HUDEP-2 (cell line): ENCODE measurements at regions not wholly inside any gene's neighbourhood (a gene's known extent, or its start where the extent isn't known, plus 50 kb on each side); places are given as distances from the start of the nearest gene placed in this dataset.
A peak's percentile ranks its signal among the peaks of the same experiment; 100 is the strongest.
"Not testable (repeated sequence)": the region's sequence is repeated elsewhere in the genome, so short reads cannot be mapped to it uniquely, and the experiment has no call there.

Source experiments
- DNase-seq, 76 experiments: peaks; one replicate each; lab custom pipeline; 2025; ENCODE audit not compliant: unreplicated experiment in 76 of 76; lab: John Stamatoyannopoulos, UW

- DNase-seq, result no peak
Observed at GRCh38 chr4:93888308-93888707, 59.8 kb downstream of the ATOH1 start.

DNA sequence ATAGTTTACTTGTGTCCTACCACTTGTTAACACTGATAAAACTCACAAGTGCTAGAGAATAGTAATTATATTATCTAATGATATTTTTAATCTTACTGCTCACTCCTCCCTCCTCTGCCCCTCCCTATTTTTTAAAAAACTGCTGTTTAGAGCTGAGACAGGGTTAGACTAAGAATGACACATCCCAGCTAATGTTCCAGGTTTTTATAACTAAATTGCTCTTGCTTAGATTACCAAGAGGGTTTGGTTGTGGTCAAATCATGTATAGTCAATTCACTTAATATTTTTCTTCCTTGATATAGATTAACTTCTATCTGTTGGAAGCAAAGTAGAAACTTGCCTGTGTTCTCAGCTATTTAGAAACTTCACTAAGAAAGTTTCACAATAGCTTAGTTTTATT lies 60.2 kb downstream of the ATOH1 start:
- DNase-seq, result no peak

- DNase-seq, result no peak
Observed at GRCh38 chr4:93891244-93891643, 62.7 kb downstream of the ATOH1 start.

DNA sequence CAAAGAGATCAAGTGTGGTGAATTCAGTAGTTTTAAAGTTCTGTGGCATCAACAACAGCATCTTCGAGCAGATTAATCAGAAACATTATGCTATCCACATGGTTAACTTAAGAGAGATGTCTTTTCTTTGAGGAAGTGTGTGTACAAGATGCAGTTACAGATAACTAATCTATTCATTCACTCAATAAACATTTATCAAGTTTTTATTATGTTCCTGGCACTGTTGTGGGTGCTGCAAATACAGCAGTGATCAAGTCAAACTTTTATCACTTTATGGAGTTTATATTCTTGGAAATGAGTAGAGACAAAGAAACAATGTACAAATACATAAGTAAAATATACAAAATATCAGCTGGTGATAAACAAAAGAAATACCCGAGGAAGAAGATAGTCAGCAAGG lies 66.4 kb downstream of the ATOH1 start:
- DNase-seq, result no peak

DNA sequence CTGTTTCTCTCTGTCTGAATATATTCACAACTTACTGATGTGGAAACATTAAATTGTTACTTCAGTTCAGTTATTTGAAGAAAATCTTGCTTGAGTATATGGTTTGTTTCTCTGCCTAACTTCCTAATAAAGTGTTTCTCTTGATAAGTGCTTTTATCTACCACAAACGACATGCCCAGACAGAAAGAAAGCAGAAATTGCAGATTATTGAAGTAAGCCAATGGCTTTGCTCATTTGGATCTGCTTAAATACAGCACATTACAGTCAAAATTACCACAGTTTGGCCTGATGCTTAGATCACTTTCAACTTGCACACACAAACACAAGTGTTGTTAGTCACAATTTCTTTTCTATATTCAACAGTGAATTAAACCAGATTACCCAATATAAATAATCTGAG lies 68.0 kb downstream of the ATOH1 start:
- no peak for DNase-seq

GRCh38 chr4:93897559-93897958 lies 69.0 kb downstream of the ATOH1 start:
- DNase-seq, result peak in 1 of 76 experiments; percentile 4

DNA sequence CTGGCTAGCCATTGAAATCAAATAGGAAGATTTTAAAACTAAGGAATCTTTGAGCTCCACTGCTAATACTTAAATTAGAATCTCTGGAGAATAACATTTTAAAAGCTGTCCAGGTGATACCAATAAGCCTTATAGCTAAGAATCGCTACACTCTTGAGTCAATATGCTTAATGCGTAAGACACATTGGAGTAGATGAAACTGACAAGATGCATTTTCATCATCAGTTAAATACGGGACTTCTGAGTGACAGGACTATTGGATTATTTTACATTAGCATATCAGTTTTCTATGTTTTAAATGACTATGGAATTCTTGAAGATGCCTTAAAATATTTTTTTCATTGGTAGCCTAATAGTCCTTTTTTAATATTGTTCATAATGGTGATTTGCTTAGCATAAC lies 80.2 kb downstream of the ATOH1 start:
- no peak for DNase-seq

DNA sequence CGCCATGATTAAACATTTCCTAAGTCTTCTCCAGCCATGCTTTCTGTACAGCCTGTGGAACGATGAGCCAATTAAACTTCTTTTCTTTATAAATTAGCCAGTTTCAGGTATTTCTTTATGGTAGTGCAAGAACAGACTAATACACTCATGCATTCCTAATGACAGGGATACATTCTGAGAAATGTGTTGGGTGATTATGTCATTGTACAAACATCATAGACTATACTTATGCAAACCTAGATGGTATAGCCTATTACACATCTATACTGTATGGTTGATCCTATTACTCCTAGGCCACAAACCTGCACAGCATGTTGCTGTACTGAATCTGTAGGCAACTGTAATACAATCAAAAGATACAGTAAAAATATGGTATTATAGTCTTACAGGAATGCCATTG lies 83.1 kb downstream of the ATOH1 start:
- DNase-seq, result no peak

DNA sequence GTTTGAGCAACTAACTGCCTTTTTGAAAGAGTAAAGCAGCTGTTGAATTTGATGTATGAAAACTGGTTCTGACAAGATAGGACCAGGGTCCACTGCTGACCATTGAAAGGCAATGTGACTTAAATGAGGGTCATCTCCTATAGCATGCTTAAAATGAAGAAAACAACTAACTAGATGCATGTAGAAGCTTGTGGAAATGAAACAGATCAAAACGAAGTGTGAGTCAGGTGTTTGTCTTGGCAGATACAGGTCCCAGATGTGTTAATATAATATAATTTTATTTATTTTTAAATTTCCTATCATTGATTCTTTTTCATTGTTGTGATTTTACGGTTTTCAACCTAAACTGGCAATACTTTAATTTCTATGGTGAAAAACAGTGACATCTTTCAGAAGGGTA lies 83.6 kb downstream of the ATOH1 start:
- DNase-seq, result no peak

GRCh38 chr4:93918856-93919255 lies 90.3 kb downstream of the ATOH1 start:
- DNase-seq, result no peak

DNA sequence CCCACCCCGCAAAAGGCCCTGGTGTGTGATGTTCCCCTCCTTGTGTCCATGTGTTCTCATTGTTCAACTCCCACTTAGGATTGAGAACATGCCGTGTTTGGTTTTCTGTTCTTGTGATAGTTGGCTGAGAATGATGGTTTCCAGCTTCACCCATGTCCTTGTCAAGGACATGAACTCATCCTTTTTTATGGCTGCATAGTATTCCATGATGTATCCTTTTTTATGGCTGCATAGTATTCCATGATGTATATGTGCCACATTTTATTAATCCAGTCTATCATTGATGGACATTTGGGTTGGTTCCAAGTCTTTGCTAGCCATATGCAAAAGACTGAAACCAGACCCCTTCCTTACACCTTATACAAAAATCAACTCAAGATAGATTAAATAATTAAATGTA lies 95.0 kb downstream of the ATOH1 start:
- DNase-seq, result not testable (repeated sequence)

DNA sequence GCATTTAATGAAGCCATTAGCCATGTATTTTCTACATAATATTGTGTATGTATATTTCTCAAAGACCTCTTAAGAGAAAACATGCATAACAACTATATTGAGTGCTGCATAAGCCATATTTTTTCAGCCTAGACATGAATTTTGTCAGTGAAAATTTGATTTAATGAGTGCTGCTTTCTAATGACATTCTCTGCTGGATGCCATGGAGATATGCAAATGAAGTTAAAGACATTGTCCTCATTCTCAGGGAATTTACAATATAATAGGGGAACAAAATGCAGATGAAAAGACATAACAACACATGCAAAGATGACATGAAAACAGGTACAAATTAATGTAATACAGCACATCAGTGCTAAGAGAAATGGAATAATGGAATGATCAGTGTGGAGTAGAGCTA lies 118.7 kb downstream of the ATOH1 start:
- DNase-seq, result no peak

DNA sequence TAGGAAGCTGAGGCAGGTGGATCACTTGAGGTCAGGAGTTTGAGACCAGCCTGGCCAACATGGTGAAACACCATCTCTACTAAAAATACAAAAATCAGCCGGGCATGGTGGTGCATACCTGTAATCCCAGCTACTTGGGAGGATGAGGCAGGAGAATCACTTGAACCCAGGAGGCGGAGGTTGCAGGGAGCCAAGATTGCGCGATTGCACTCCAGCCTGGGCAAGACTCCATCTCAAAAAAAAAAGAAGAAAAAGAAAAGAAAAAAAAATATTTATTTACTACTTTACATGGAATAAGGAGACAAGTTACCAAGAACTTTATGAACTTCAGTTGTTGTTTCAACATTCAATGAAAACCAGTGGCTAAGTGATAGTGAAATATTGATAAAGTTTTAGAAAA lies 121.7 kb downstream of the ATOH1 start:
- DNase-seq, result not testable (repeated sequence)

DNA sequence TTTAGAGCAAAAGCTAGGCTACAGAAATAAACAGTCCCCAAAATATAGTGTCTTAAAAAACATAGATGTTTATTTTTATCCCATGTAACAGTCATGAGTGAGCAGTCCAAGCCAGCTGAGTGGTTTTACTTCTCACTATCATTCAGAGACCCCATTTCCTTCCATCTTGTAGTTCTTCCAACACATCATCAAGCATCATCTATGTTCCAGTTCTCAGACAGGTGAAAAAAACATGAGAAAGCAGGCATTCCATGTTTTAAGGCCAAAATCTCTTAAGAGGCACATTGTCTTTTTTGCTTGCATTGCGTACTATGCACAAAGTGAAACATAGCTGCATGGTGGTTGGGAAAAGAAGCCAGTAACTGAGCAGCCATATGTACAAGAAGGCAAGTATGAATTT lies 128.6 kb downstream of the ATOH1 start:
- no peak for DNase-seq

DNA sequence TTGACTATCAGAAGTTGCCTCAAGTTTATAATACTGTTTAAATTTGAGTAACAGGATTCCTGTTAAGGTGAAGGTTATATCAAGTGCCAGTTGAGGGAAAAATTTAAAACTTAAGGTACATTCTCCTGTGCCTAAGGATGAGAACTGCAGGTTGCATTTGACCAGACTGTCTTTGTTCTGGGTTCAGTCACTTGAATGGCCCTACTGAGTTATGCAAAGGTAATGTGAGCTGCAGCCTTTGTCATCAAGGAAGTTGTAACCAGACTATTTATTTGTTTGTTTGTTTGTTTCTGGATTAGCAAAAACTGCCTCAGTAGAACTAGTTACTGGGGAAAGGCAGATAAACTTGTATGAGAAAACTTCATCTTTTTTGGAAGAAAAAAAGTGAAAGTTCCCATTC lies 131.9 kb downstream of the ATOH1 start:
- DNase-seq, result no peak

DNA sequence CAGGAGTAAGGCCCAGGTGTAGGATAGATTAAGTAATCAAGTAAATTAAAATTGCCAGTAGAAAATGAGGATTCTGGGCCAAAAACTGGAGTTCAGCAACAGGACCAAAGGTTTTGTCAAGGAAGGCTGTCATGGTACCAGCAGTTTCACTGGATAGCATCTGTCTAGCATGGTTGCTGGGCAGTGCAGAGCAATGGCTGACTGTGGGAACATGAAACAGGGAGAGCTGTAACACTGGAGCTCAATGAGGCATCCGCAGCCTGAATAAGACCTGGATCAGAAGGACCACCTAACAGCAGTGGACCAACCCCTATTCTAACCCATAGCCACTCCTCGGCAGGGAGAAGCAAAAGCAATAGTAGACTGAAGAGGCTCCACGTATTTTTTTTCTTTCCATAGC lies 132.4 kb downstream of the ATOH1 start:
- DNase-seq, result no peak

DNA sequence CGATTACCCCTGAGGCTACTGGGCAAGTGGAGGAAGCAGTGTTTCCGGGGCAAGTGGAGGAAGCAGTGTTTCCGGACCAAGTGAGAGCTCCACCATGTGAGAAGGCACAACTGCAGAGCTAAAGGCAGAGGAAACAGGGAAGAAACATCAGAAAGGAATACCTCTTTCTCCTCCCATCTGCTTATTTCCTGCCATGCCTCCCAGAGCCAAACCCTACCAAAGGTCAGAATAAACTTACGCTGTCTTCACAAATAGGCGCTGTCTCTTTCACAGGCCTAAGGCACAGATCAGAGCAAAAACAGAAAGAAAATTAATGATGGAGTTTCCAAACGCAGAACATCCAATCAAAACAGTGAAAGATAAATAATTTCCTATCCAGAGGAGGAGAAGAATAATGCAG lies 153.0 kb downstream of the ATOH1 start:
- no peak for DNase-seq

DNA sequence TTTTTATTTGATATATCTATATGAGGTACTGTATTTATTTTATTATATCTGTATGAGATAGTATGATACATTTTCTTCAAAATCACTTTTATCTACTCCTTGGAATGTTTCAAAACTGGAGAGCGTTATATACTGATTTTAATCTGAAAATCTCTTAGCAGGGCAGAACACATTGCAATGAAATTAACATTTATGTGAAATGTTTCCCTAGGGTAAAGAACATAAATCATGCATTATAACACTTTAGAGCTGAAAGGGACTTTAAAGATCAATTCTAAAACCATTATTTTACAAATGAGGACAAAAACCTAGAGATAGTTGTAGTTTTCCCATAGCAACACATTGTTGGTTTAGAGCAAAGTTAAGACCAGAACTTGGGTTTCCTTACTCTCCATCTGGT lies 153.7 kb downstream of the ATOH1 start:
- no peak for DNase-seq

GRCh38 chr4:93983140-93983539 lies 154.6 kb downstream of the ATOH1 start:
- no peak for DNase-seq

- no peak for DNase-seq
Observed at GRCh38 chr4:93994175-93994994, 165.8 kb downstream of the ATOH1 start.

- DNase-seq, result no peak
Observed at GRCh38 chr4:93996895-93997294, 168.3 kb downstream of the ATOH1 start.

GRCh38 chr4:94000559-94000958 lies 172.0 kb downstream of the ATOH1 start:
- no peak for DNase-seq

GRCh38 chr4:94006932-94007331 lies 178.4 kb downstream of the ATOH1 start:
- DNase-seq, result no peak
